HG03442 (cell line): ENCODE measurements at regions not wholly inside any gene's neighbourhood (a gene's known extent, or its start where the extent isn't known, plus 50 kb on each side); places are given as distances from the start of the nearest gene placed in this dataset.
"Not testable (repeated sequence)": the region's sequence is repeated elsewhere in the genome, so short reads cannot be mapped to it uniquely, and the experiment has no call there.

Source experiments
- ATAC-seq: cut with Tn5 transposase; IDR thresholded peaks from one replicate; pipeline ENCODE4 v1.9.1; 2021; ENCODE audit warnings: mild to moderate bottlenecking, moderate library complexity; ENCODE audit not compliant: unreplicated experiment

DNA sequence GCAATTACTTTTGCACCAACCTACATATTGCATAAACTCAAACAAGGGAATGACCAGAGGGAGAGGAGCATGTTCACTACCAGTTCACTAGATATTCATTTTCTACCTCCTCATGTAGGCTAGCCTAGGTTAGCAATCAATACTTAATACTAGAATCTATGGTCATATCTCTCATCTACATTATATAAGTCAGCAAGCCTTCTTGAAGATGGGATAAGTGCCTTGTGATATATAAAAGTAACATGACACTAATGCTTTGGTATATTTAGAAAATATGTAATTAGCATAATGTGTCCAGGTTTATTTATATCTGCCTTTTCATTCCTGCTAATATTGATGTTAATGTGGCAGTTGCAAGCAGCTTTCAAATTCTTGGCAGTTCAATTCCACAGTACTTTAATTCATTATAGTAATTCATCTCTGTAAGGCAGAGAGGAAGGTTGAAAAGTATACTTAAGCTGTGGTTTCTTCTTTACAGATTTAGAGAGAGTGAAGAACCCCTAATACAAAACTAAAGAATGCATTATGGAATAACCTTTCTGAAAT lies 1613.2 kb upstream of the ACO1 start:
- ATAC-seq = no peak

- no peak for ATAC-seq
Measured at GRCh38 chr9:30771760-30772159, 1612.7 kb upstream of the ACO1 start.

GRCh38 chr9:30773427-30773826 lies 1611.0 kb upstream of the ACO1 start:
- ATAC-seq = no peak

GRCh38 chr9:30774326-30774725 lies 1610.1 kb upstream of the ACO1 start:
- ATAC-seq = no peak

GRCh38 chr9:30775236-30775635 lies 1609.2 kb upstream of the ACO1 start:
- no peak for ATAC-seq

GRCh38 chr9:30796764-30797163 lies 1587.7 kb upstream of the ACO1 start:
- ATAC-seq = no peak

DNA sequence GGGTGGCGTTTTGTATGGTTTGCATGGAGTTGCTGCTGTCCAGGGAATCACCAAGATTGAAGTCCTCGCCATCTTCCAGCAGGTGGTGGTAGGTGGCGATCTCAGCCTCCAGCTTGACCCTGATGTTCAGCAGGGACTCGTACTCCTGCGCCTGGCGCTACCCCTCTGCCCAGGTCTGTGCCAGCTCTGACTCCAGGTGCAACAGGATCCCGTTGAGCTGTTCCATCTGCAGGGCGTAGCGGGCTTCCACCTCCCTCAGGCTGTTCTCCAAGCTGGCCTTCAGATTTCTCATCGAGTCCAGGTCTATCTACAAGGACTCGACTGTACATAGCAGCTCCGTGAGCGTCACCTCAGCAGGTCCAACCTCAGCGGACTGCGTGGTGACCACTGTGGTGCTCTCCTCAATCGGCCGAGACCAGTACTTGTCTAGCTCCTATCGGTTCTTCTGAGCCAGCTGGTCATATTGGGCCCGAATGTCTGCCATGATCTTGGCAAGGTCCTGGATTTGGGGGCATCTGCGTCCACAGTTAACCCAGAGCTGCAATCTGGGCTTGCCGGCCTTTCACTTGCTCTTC lies 1584.8 kb upstream of the ACO1 start:
- no peak for ATAC-seq

- ATAC-seq = no peak
Measured at GRCh38 chr9:30800421-30800820, 1584.0 kb upstream of the ACO1 start.

GRCh38 chr9:30812821-30813220 lies 1571.6 kb upstream of the ACO1 start:
- ATAC-seq = no peak

- no peak for ATAC-seq
Measured at GRCh38 chr9:30815585-30815984, 1568.9 kb upstream of the ACO1 start.

- ATAC-seq = no peak
Measured at GRCh38 chr9:30845136-30845535, 1539.3 kb upstream of the ACO1 start.

GRCh38 chr9:30846651-30847050 lies 1537.8 kb upstream of the ACO1 start:
- no peak for ATAC-seq

DNA sequence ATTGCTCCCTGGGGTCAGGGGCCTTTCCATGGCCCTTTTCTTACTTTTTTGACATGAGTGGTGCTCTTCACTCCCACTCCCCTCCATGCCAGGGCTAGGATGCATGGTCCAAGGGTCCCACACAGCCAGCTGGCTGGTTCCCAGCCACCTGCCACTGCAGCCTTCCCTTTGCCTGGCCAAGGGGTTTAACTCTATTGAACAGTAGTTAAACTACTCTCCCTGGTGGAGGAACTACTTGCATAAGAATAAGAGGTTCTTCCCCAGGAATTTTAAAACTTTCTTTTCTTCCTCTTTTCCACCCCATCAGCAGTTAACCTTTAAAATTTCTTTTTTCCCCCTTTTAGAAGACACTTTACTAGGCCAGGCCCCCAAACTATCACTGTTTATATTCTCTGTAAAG lies 1532.8 kb upstream of the ACO1 start:
- ATAC-seq = no peak

DNA sequence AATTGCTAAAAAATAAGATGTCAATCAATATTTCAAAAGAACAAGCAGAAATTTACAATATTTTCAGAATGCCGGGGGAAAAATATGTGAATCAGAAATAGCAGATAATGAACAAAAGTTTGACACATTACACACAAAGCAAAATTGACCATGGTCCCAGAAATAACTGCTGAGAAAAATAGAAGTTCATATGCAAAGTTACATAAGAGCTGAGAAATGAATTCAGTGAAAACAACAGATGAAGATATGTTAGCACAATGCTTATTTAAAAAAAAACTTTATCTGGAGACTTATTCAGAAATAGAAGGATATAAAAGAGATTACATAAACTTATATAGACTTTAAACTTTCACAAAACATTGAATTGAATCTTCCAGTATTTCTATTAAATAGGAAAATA lies 1483.7 kb upstream of the ACO1 start:
- no peak for ATAC-seq

DNA sequence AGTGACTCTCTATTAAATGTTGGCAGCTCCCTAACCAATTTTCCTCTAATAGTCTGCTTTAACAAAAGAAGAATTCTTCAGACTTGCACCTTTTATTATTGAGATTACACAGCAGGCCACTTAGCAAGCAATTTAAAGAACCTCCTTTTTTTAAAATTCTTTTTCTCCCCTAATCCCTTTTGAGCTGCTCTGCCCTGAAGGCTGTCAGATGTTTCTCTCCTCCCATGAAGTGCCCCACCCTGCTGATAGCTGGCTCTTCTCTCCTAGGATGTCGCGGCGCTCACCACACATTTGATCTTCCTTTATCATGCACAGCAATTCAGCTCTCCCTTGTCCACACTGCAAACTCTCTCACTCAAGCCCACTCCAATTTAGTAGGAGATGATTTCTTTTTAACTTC lies 1471.1 kb upstream of the ACO1 start:
- ATAC-seq = no peak

DNA sequence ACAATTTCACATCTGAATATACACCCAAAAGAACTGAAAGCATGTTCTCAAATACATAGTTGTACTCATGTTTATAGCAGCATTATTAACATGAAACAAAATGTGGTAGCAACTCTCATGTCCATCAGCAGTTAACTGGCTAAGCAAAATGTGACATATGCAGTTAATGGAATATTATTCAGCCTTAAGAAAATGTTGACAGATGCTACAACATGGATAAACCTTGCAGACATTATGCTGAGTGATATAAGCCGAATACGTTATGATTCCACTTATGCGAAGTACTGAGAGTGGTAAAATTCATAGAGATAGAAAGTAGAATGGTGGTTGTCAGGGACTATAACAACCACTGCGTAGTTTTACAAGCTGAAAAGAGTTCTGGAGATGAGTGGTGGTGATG lies 1469.0 kb upstream of the ACO1 start:
- no peak for ATAC-seq

- ATAC-seq = no peak
Measured at GRCh38 chr9:30925126-30925525, 1459.3 kb upstream of the ACO1 start.

GRCh38 chr9:30925635-30926034 lies 1458.8 kb upstream of the ACO1 start:
- no peak for ATAC-seq

GRCh38 chr9:30928045-30928444 lies 1456.4 kb upstream of the ACO1 start:
- ATAC-seq = no peak

GRCh38 chr9:30932226-30932625 lies 1452.2 kb upstream of the ACO1 start:
- ATAC-seq = no peak

- ATAC-seq = no peak
Measured at GRCh38 chr9:30935730-30936129, 1448.7 kb upstream of the ACO1 start.

GRCh38 chr9:30937106-30937505 lies 1447.3 kb upstream of the ACO1 start:
- no peak for ATAC-seq

DNA sequence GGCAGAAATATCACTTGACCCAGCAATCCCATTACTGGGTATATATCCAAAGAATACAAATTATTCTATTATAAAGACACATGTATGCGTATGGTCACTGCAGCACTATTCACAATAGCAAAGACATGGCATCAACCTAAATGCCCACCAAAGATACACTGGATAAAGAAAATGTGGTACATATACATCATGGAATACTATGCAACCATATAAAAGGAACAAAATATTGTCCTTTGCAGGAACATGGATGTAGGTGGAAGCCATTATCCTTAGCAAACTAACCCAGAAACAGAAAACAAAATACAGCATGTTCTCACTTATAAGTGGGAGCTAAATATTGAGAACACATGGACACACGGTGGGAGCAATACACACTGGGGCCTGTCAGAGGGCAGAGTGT lies 1441.6 kb upstream of the ACO1 start:
- not testable (repeated sequence) for ATAC-seq
